GM21576 (cell line): ENCODE measurements at regions not wholly inside any gene's neighbourhood (a gene's known extent, or its start where the extent isn't known, plus 50 kb on each side); places are given as distances from the start of the nearest gene placed in this dataset.

Experiments
- ATAC-seq: cut with Tn5 transposase; IDR thresholded peaks from one replicate; pipeline ENCODE4 v1.9.1; 2021; ENCODE audit warnings: mild to moderate bottlenecking, moderate library complexity; ENCODE audit not compliant: unreplicated experiment

GRCh38 chr1:239436286-239436685, 49.9 kb downstream of the CHRM3 start:
- no peak for ATAC-seq

GRCh38 chr1:239437822-239438221, 51.5 kb downstream of the CHRM3 start:
- no peak for ATAC-seq

- ATAC-seq = no peak
These were observed 52.5 kb downstream of the CHRM3 start for GRCh38 chr1:239438891-239439290.

- ATAC-seq = no peak
These were observed 57.0 kb downstream of the CHRM3 start for GRCh38 chr1:239443361-239443760.

- ATAC-seq = no peak
These were observed 60.2 kb downstream of the CHRM3 start for GRCh38 chr1:239446611-239447010.

GRCh38 chr1:239448911-239449310, 62.5 kb downstream of the CHRM3 start:
- no peak for ATAC-seq

GRCh38 chr1:239455743-239456142, 69.4 kb downstream of the CHRM3 start:
- ATAC-seq = no peak

GRCh38 chr1:239456788-239457187, 70.4 kb downstream of the CHRM3 start:
- ATAC-seq = no peak

- ATAC-seq = no peak
These were observed 71.2 kb downstream of the CHRM3 start for GRCh38 chr1:239457491-239458143.

GRCh38 chr1:239458144-239458500, 71.8 kb downstream of the CHRM3 start:
- no peak for ATAC-seq

GRCh38 chr1:239467730-239468129, 81.4 kb downstream of the CHRM3 start:
- no peak for ATAC-seq

GRCh38 chr1:239478069-239478468, 91.7 kb downstream of the CHRM3 start:
- ATAC-seq = no peak

- ATAC-seq = no peak
These were observed 97.0 kb downstream of the CHRM3 start for GRCh38 chr1:239483391-239483790.

GRCh38 chr1:239493811-239494414, 107.5 kb downstream of the CHRM3 start:
- ATAC-seq = no peak

GRCh38 chr1:239505094-239505493, 118.7 kb downstream of the CHRM3 start:
- no peak for ATAC-seq

GRCh38 chr1:239507826-239508225, 121.5 kb downstream of the CHRM3 start:
- ATAC-seq = no peak

GRCh38 chr1:239511875-239512274, 125.5 kb downstream of the CHRM3 start:
- no peak for ATAC-seq

GRCh38 chr1:239516579-239516978, 130.2 kb downstream of the CHRM3 start:
- no peak for ATAC-seq

GRCh38 chr1:239526391-239526790, 140.0 kb downstream of the CHRM3 start:
- ATAC-seq = no peak

- ATAC-seq = no peak
These were observed 140.8 kb downstream of the CHRM3 start for GRCh38 chr1:239527051-239527693.

- ATAC-seq = no peak
These were observed 149.9 kb downstream of the CHRM3 start for GRCh38 chr1:239536165-239536849.

- no peak for ATAC-seq
These were observed 151.4 kb downstream of the CHRM3 start for GRCh38 chr1:239537795-239538194.
